ENCODE measurements at regions not wholly inside any gene's neighbourhood (a gene's known extent, or its start where the extent isn't known, plus 50 kb on each side); places are given as distances from the start of the nearest gene placed in this dataset.

GRCh38 chr3:68402235-68402918 is 530.0 kb downstream of the TAFA4 start:
- no peak for TF ChIP-seq REST (IDR thresholded peaks at IDR 0.05; ENCODE audit: insufficient replicate concordance, low read depth)
- TF ChIP-seq CTCF (IDR thresholded peaks at IDR 0.05; ENCODE audit: insufficient read depth, low read length), result no peak
